Bronchial epithelial cell (primary cell): ENCODE measurements at regions not wholly inside any gene's neighbourhood (a gene's known extent, or its start where the extent isn't known, plus 50 kb on each side); places are given as distances from the start of the nearest gene placed in this dataset.
A peak's percentile ranks its signal among the peaks of the same experiment; 100 is the strongest.

ENCODE experiments used
- DNase-seq: peaks from one replicate; pipeline ENCODE4 v3.0.0-alpha.2; 2010; ENCODE audit warnings: low read depth
- FAIRE-seq: peaks from 2 replicates; lab custom pipeline; 2011; peaks lifted over from hg19 to GRCh38; lab: Jason Lieb, UNC
- H3K27me3 ChIP-seq: 2 replicates; pipeline ENCODE4 v1.5.1; 2011; ENCODE audit warnings: low read length; ENCODE audit not compliant: control insufficient read depth, insufficient read depth
- H3K36me3 ChIP-seq: 2 replicates; pipeline ENCODE4 v1.5.1; 2011; ENCODE audit warnings: low read length; ENCODE audit not compliant: control insufficient read depth, insufficient read depth
- H3K4me3 ChIP-seq: 2 replicates; pipeline ENCODE4 v1.5.1; 2011; ENCODE audit warnings: mild to moderate bottlenecking, low read depth, low read length, control low read depth
- CTCF ChIP-seq: IDR thresholded peaks from 2 replicates; pipeline ENCODE4 v1.5.1; 2011; ENCODE audit warnings: mild to moderate bottlenecking, moderate library complexity, low read length, control low read depth, inconsistent platforms; ENCODE audit not compliant: insufficient read depth, severe bottlenecking

DNA sequence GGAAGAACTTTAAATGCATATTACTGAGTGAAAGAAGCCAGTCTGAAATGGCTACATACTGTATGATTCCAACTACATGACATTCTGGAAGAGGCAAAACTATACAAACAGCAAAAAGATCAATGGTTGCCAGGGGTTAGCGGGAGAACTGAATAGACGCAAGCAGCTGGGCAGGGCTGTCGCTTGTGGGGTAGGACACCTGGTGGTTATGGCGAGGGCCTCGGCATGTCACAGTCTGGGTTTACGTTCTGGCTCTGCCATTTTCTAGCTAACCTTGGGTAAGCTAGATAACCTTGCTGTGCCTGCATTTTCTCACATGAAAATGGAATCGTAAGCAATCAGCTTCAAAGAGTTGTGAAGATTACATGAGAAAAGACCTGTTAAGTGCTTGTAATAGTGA is 55.2 kb upstream of the SYT13 start:
- FAIRE-seq (no peak), DNase-seq (no peak)
- TF ChIP-seq CTCF = no peak
- Histone ChIP-seq H3K4me3 (no peak overlapping the region), H3K36me3 (no peaks in the 10 kb centered on the region), H3K27me3 (no peaks in the 10 kb centered on the region)

GRCh38 chr11:45339729-45340519 is 53.8 kb upstream of the SYT13 start:
- no peaks in the 10 kb centered on the region for H3K27me3 ChIP-seq
- FAIRE-seq (peak; percentile 13), DNase-seq (peak; percentile 79)
- no peak overlapping the region for H3K4me3 ChIP-seq
- peak; percentile 90 for TF ChIP-seq CTCF
- no peaks in the 10 kb centered on the region for H3K36me3 ChIP-seq

DNA sequence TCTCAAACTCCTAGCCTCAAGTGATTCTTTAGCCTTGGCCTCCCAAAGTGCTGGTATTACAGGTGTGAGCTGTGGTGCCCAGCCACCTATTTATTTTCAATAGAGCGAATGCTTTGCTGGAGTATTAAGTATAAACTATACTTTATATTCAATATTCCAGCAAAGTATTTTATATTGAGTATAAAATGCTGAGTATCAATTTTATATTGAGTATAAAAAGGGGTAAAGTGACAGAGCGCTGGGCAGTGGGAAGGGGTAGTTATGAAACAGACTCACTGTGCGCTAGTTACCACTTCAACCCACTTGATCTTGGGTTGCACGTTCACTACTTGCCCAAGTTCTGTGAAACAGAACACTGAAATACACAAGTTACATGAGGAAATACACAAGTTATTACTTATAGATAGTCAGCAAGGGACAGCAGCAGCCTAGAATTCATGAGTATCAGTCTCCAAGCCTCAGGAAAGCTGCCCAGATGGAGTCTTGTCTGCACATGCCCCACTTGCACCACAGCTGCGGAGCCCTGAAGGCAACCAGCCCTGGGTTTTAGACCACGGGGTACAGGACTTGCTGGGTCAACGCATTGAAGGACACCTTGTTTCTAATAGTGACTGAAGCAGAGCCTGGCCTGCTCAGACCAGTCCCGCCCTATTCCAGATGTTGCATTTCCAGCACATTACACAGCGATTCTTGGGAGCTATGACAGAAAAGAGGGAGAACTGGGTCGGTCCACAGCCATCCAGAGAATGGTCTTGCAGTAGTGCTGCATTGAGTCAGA is 51.6 kb upstream of the SYT13 start:
- H3K36me3 ChIP-seq = no peaks in the 10 kb centered on the region
- no peak for TF ChIP-seq CTCF
- FAIRE-seq = no peak
- H3K4me3 ChIP-seq = no peak overlapping the region
- peak; percentile 65 for DNase-seq
- no peaks in the 10 kb centered on the region for H3K27me3 ChIP-seq

GRCh38 chr11:45336136-45336535 is 50.0 kb upstream of the SYT13 start:
- DNase-seq (no peak), FAIRE-seq (no peak)
- Histone ChIP-seq H3K27me3 (no peaks in the 10 kb centered on the region), H3K4me3 (no peak overlapping the region), H3K36me3 (no peaks in the 10 kb centered on the region)
- no peak for TF ChIP-seq CTCF
